Breast epithelium (tissue), 3 donors: ENCODE measurements at regions not wholly inside any gene's neighbourhood (a gene's known extent, or its start where the extent isn't known, plus 50 kb on each side); places are given as distances from the start of the nearest gene placed in this dataset.

ENCODE experiments used
- CTCF ChIP-seq, 3 donors: fragments of 450-650 bp; IDR thresholded peaks; one replicate each; pipeline ENCODE4 v1.5.1; 2016 to 2017; ENCODE audit warnings: antibody characterized with exemption in 3 of 3, mild to moderate bottlenecking in 3 of 3, moderate library complexity in 3 of 3
- POLR2A ChIP-seq: fragments of 450-650 bp; IDR thresholded peaks from one replicate; pipeline ENCODE4 v1.6.1; 2016; ENCODE audit warnings: antibody characterized with exemption, mild to moderate bottlenecking, moderate library complexity
- POLR2AphosphoS5 ChIP-seq, 3 donors: sonication (generic); formaldehyde crosslinking; IDR thresholded peaks; one replicate each; pipeline ENCODE4 v1.6.1; 2017; ENCODE audit warnings: antibody characterized with exemption in 3 of 3

GRCh38 chr6:104118274-104118673, 741.4 kb downstream of the HACE1 start:
- TF ChIP-seq POLR2AphosphoS5 (IDR thresholded peaks at IDR 0.05): no peak
- no peak for TF ChIP-seq CTCF (IDR thresholded peaks at IDR 0.05)
- no peak for TF ChIP-seq POLR2A
